ENCODE measurements at regions not wholly inside any gene's neighbourhood (a gene's known extent, or its start where the extent isn't known, plus 50 kb on each side); places are given as distances from the start of the nearest gene placed in this dataset.

- TF ChIP-seq, protein P1, sequence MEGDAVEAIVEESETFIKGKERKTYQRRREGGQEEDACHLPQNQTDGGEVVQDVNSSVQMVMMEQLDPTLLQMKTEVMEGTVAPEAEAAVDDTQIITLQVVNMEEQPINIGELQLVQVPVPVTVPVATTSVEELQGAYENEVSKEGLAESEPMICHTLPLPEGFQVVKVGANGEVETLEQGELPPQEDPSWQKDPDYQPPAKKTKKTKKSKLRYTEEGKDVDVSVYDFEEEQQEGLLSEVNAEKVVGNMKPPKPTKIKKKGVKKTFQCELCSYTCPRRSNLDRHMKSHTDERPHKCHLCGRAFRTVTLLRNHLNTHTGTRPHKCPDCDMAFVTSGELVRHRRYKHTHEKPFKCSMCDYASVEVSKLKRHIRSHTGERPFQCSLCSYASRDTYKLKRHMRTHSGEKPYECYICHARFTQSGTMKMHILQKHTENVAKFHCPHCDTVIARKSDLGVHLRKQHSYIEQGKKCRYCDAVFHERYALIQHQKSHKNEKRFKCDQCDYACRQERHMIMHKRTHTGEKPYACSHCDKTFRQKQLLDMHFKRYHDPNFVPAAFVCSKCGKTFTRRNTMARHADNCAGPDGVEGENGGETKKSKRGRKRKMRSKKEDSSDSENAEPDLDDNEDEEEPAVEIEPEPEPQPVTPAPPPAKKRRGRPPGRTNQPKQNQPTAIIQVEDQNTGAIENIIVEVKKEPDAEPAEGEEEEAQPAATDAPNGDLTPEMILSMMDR (IDR thresholded peaks at IDR 0.05; ENCODE audit: extremely low read depth in 1 of 2, insufficient read depth in 1 of 2, low read depth in 1 of 2, low read length in 2 of 2) = no peak
- no peak for TF ChIP-seq POLR2AphosphoS5 (IDR thresholded peaks at IDR 0.05; ENCODE audit: insufficient read depth, low read depth, low read length)
- no peak for TF ChIP-seq EZH2 (IDR thresholded peaks at IDR 0.05; ENCODE audit: borderline replicate concordance, low read depth, low read length, severe bottlenecking)
Observed at GRCh38 chr3:193030276-193030675, 112.6 kb upstream of the MB21D2 start.
